ENCODE measurements at regions not wholly inside any gene's neighbourhood (a gene's known extent, or its start where the extent isn't known, plus 50 kb on each side); places are given as distances from the start of the nearest gene placed in this dataset.

DNA sequence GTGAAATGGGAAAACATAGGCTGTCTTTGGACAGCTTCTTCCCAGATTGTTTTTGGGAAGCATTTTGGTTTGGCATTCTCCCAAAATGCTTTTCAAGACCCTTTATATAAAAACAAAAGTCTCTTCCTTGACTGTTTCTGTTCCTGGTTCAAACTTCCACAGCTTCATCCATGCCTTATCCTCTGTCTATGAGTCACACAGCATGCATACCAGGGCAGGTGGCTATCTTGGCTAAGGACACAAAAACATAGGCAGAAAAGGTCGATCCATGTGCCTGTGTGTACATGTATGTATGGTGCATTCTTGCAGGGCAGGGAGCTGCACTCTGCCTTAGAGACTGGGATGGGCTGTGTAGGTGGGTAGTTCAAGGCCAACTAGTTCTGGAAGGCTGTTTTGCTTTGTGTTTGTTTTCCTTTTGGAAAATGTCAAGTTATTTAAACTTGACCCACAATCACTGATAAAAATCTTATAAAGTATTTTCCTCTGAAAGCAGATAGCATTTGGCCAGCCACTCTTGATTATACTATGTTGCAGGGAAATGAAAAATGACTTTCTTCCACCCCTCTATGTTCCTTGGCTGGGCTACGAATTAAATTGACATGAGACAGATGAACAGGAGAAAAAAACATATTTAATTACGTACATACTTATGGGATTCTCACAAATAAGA lies 437.0 kb downstream of the SIPA1L2 start:
- no peak overlapping the region for H3K4me2 ChIP-seq (ENCODE audit: insufficient read depth, low read length)
- H3K27ac ChIP-seq (ENCODE audit: insufficient read depth, low read depth, low read length) = no peak overlapping the region
- H4K20me1 ChIP-seq (replicated peaks; ENCODE audit: control insufficient read depth, extremely low read depth, insufficient read depth, low read length) = no peaks in the 10 kb centered on the region
- no peak overlapping the region for H3K4me3 ChIP-seq (replicated peaks in 1 of 3; ENCODE audit: insufficient read depth in 1 of 3, low read depth in 1 of 3, low read length in 3 of 3)
- H3K9me3 ChIP-seq (replicated peaks; ENCODE audit: control insufficient read depth, insufficient read depth, low read length) = no peaks in the 10 kb centered on the region
- no peaks in the 10 kb centered on the region for H3K27me3 ChIP-seq (ENCODE audit: control insufficient read depth in 2 of 2, insufficient read depth in 2 of 2, low read length in 2 of 2)
- H3K9ac ChIP-seq (replicated peaks; ENCODE audit: extremely low read depth, insufficient read depth, low read length) = no peak overlapping the region
- H3K36me3 ChIP-seq (ENCODE audit: control insufficient read depth in 2 of 2, extremely low read depth in 1 of 2, insufficient read depth in 2 of 2, low read length in 2 of 2) = no peaks in the 10 kb centered on the region
- intact Hi-C loops (cut with micrococcal nuclease) (no loop called here), dilution Hi-C loops (cut with MboI; ENCODE audit: extremely low pct_ligation_motif_present, low sequenced_read_pairs) (no loop called here)
- FAIRE-seq = no peak
- ChIA-PET POLR2A (no interaction called here), CTCF (no interaction called here)
- TF ChIP-seq GATA2 (IDR thresholded peaks at IDR 0.05; ENCODE audit: insufficient read depth, insufficient read length, low read depth, low read length) (no peak), JUN (IDR thresholded peaks at IDR 0.05; ENCODE audit: borderline replicate concordance, insufficient read depth, insufficient read length, low read depth) (no peak), POLR2A (IDR thresholded peaks at IDR 0.05; ENCODE audit: low read depth, low read length) (no peak), FOS (IDR thresholded peaks at IDR 0.05; ENCODE audit: borderline replicate concordance, insufficient read depth, low read length) (no peak), MYC (IDR thresholded peaks at IDR 0.05; ENCODE audit: low read depth, low read length) (no peak), POLR2AphosphoS5 (IDR thresholded peaks at IDR 0.05; ENCODE audit: insufficient read depth, low read depth, low read length) (no peak)
- no peaks in the 10 kb centered on the region for H3K4me1 ChIP-seq (ENCODE audit: control insufficient read depth, extremely low read depth, insufficient read depth, low read length)
- BruUV-seq (replicated peaks) = no TSS peak
- H3K79me2 ChIP-seq (ENCODE audit: control insufficient read depth, insufficient read depth, low read length) = no peaks in the 10 kb centered on the region
- DNase-seq (ENCODE audit: low read depth, low spot score) = peak; percentile 22
- H3K9me1 ChIP-seq (replicated peaks; ENCODE audit: control insufficient read depth, extremely low read depth, insufficient read depth, low read length) = no peaks in the 10 kb centered on the region
- no peak overlapping the region for H2AFZ ChIP-seq (ENCODE audit: low read depth, low read length)

DNA sequence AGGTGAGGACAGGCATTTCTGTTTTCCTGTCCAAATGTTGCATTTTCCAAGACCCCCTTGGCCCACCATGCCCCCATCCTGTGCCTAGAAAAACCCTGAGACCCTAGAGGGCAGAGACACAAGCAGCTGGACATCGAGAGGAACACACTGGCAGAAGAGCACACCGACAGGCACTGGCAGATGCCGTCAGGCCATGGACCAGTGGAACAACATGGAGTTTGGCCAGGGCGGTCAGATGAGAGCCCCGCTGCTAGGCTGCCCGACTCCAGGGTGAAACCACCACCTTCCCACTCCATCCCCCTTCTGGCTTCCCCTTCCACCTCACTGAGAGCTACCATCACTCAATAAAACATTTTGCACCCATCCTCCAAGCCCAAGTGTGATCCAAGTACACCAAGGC lies 438.4 kb downstream of the SIPA1L2 start:
- H3K9me3 ChIP-seq (replicated peaks; ENCODE audit: control insufficient read depth, insufficient read depth, low read length) = no peaks in the 10 kb centered on the region
- ChIA-PET POLR2A (no interaction called here), CTCF (no interaction called here)
- TF ChIP-seq CTCF (IDR thresholded peaks at IDR 0.05; ENCODE audit: extremely low read depth in 1 of 2, insufficient read depth in 1 of 2, low read depth in 1 of 2, low read length in 2 of 2) (no peak), MAX (IDR thresholded peaks at IDR 0.05; ENCODE audit: insufficient read depth, insufficient read length) (no peak), POLR2A (IDR thresholded peaks at IDR 0.05; ENCODE audit: low read depth, low read length) (no peak), FOS (IDR thresholded peaks at IDR 0.05; ENCODE audit: borderline replicate concordance, insufficient read depth, low read length) (no peak)
- H3K9me1 ChIP-seq (replicated peaks; ENCODE audit: control insufficient read depth, extremely low read depth, insufficient read depth, low read length) = no peaks in the 10 kb centered on the region
- H4K20me1 ChIP-seq (replicated peaks; ENCODE audit: control insufficient read depth, extremely low read depth, insufficient read depth, low read length) = no peaks in the 10 kb centered on the region
- dilution Hi-C loops (cut with MboI; ENCODE audit: extremely low pct_ligation_motif_present, low sequenced_read_pairs) (no loop called here), intact Hi-C loops (cut with micrococcal nuclease) (no loop called here)
- no peak overlapping the region for H3K9ac ChIP-seq (replicated peaks; ENCODE audit: extremely low read depth, insufficient read depth, low read length)
- no TSS peak for BruUV-seq (replicated peaks)
- H3K27ac ChIP-seq (ENCODE audit: insufficient read depth, low read depth, low read length) = no peak overlapping the region
- H3K79me2 ChIP-seq (ENCODE audit: control insufficient read depth, insufficient read depth, low read length) = no peaks in the 10 kb centered on the region
- H3K4me2 ChIP-seq (ENCODE audit: insufficient read depth, low read length) = no peak overlapping the region
- no peaks in the 10 kb centered on the region for H3K36me3 ChIP-seq (ENCODE audit: control insufficient read depth in 2 of 2, extremely low read depth in 1 of 2, insufficient read depth in 2 of 2, low read length in 2 of 2)
- no peaks in the 10 kb centered on the region for H3K27me3 ChIP-seq (ENCODE audit: control insufficient read depth in 2 of 2, insufficient read depth in 2 of 2, low read length in 2 of 2)
- H3K4me1 ChIP-seq (ENCODE audit: control insufficient read depth, extremely low read depth, insufficient read depth, low read length) = no peaks in the 10 kb centered on the region
- no peak overlapping the region for H3K4me3 ChIP-seq (replicated peaks in 1 of 3; ENCODE audit: insufficient read depth in 1 of 3, low read depth in 1 of 3, low read length in 3 of 3)
- no peak for DNase-seq (ENCODE audit: low read depth, low spot score)
- FAIRE-seq = no peak
- H2AFZ ChIP-seq (ENCODE audit: low read depth, low read length) = no peak overlapping the region

Data from endothelial cell of umbilical vein (primary cell).